Smooth muscle cell (in vitro differentiated cells): ENCODE measurements at regions not wholly inside any gene's neighbourhood (a gene's known extent, or its start where the extent isn't known, plus 50 kb on each side); places are given as distances from the start of the nearest gene placed in this dataset.

Source experiments
- DNase-seq: peaks from one replicate; lab custom pipeline; 2025; ENCODE audit not compliant: unreplicated experiment; lab: John Stamatoyannopoulos, UW
- H2AFZ ChIP-seq: fragments of 200-600 bp; sonication (generic); 2 replicates; pipeline ENCODE4 v1.6.0; 2016; ENCODE audit warnings: antibody characterized with exemption, low read depth, mild to moderate bottlenecking
- H3F3A ChIP-seq: fragments of 200-600 bp; sonication (generic); 2 replicates; pipeline ENCODE4 v1.6.0; 2017; ENCODE audit warnings: antibody characterized with exemption, low read depth
- H3K27ac ChIP-seq: fragments of 200-600 bp; sonication (generic); 2 replicates; pipeline ENCODE4 v1.5.1; 2016; ENCODE audit warnings: low read depth, mild to moderate bottlenecking
- H3K27me3 ChIP-seq: fragments of 200-600 bp; sonication (generic); 2 replicates; pipeline ENCODE4 v1.6.1; 2016; ENCODE audit warnings: low read depth, mild to moderate bottlenecking
- H3K36me3 ChIP-seq: fragments of 200-600 bp; sonication (generic); 2 replicates; pipeline ENCODE4 v1.5.1; 2016; ENCODE audit warnings: low read depth
- H3K4me1 ChIP-seq: fragments of 200-600 bp; sonication (generic); 2 replicates; pipeline ENCODE4 v1.5.1; 2016; ENCODE audit warnings: low read depth
- H3K4me2 ChIP-seq: fragments of 200-600 bp; sonication (generic); 2 replicates; pipeline ENCODE4 v1.6.0; 2016; ENCODE audit warnings: mild to moderate bottlenecking
- H3K4me3 ChIP-seq: fragments of 200-600 bp; sonication (generic); 2 replicates; pipeline ENCODE4 v1.5.1; 2016; ENCODE audit warnings: mild to moderate bottlenecking
- H3K79me2 ChIP-seq: fragments of 200-600 bp; sonication (generic); 2 replicates; pipeline ENCODE4 v1.6.0; 2016; ENCODE audit warnings: low read depth, mild to moderate bottlenecking
- H3K9ac ChIP-seq: fragments of 200-600 bp; sonication (generic); 2 replicates; pipeline ENCODE4 v1.6.0; 2016; ENCODE audit warnings: low read depth
- H3K9me3 ChIP-seq: fragments of 200-600 bp; sonication (generic); replicated peaks from 2 replicates; pipeline ENCODE4 v1.5.1; 2016; ENCODE audit warnings: low read depth
- H4K20me1 ChIP-seq: fragments of 200-600 bp; sonication (generic); 2 replicates; pipeline ENCODE4 v1.6.0; 2016; ENCODE audit warnings: low read depth
- WGBS: methylation state at CpG from one replicate; pipeline ENCODE4 v1.1.7; 2016; ENCODE audit warnings: low lambda C conversion rate; 5-methylcytosine and 5-hydroxymethylcytosine counted together
- TF ChIP-seq, protein P1 (sequence below): fragments of 200-600 bp; sonication (generic); IDR thresholded peaks from 2 replicates; pipeline ENCODE4 v1.5.1; 2017; ENCODE audit warnings: borderline replicate concordance, mild to moderate bottlenecking, antibody characterized with exemption; ENCODE audit not compliant: insufficient read depth, poor library complexity, severe bottlenecking

DNA sequence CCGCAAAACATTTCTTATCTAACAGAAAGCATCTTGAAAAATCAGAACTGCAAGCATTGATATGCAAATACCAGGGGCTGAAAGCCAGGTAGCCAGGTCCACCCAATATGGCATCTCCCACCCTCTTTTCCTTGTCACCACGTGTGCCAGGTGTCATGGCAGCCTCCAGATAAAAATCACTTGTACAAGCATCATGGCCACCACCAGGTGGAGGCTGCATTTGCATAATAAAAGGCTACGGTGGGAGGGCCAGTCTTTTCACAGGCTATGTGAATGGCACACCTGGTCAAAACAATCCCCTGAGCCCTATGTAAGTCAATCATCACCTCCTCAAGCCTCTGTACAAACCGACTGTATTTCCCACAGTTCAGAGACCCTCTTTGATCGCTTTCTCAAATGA, 1233.1 kb upstream of the ALCAM start:
- Histone ChIP-seq H3K4me2 (no peak overlapping the region), H3K27ac (no peak overlapping the region), H3K36me3 (no peaks in the 10 kb centered on the region), H4K20me1 (no peaks in the 10 kb centered on the region), H3F3A (no peaks in the 10 kb centered on the region), H3K4me3 (no peak overlapping the region), H3K79me2 (no peaks in the 10 kb centered on the region), H3K4me1 (no peaks in the 10 kb centered on the region), H3K9me3 (no peaks in the 10 kb centered on the region), H3K9ac (no peak overlapping the region), H2AFZ (no peak overlapping the region), H3K27me3 (no peaks in the 10 kb centered on the region)
- WGBS = 86% methylated on average over 5 of the region's 5 CpGs
- TF ChIP-seq, protein P1, sequence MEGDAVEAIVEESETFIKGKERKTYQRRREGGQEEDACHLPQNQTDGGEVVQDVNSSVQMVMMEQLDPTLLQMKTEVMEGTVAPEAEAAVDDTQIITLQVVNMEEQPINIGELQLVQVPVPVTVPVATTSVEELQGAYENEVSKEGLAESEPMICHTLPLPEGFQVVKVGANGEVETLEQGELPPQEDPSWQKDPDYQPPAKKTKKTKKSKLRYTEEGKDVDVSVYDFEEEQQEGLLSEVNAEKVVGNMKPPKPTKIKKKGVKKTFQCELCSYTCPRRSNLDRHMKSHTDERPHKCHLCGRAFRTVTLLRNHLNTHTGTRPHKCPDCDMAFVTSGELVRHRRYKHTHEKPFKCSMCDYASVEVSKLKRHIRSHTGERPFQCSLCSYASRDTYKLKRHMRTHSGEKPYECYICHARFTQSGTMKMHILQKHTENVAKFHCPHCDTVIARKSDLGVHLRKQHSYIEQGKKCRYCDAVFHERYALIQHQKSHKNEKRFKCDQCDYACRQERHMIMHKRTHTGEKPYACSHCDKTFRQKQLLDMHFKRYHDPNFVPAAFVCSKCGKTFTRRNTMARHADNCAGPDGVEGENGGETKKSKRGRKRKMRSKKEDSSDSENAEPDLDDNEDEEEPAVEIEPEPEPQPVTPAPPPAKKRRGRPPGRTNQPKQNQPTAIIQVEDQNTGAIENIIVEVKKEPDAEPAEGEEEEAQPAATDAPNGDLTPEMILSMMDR = no peak
- DNase-seq = no peak

DNA sequence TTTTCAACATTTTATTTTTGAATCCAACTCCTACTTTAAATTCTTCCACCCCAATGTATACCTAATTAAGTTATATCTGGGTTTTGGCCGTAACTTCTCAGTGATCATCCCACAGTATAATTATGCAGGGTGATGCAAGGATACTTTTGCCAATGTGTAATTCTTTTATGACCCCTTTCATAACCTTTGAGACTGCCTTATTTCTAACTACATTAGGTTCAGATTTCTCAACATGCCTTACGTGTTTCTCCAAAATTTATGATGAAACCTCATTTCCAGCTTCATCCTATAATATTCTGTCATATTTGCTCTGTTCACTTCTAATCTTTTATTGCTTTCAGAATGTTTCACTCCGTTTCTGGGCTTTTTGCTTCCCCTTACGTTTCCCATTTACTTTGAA, 1229.6 kb upstream of the ALCAM start:
- Histone ChIP-seq H3K9ac (no peak overlapping the region), H3K4me2 (no peak overlapping the region), H3K9me3 (no peaks in the 10 kb centered on the region), H3F3A (no peaks in the 10 kb centered on the region), H3K79me2 (no peaks in the 10 kb centered on the region), H3K27me3 (no peaks in the 10 kb centered on the region), H4K20me1 (no peaks in the 10 kb centered on the region), H2AFZ (no peak overlapping the region), H3K36me3 (no peaks in the 10 kb centered on the region), H3K4me1 (no peaks in the 10 kb centered on the region), H3K27ac (no peak overlapping the region), H3K4me3 (no peak overlapping the region)
- TF ChIP-seq, protein P1 = no peak
- no peak for DNase-seq
- 92% methylated on average over 4 of the region's 4 CpGs for WGBS

DNA sequence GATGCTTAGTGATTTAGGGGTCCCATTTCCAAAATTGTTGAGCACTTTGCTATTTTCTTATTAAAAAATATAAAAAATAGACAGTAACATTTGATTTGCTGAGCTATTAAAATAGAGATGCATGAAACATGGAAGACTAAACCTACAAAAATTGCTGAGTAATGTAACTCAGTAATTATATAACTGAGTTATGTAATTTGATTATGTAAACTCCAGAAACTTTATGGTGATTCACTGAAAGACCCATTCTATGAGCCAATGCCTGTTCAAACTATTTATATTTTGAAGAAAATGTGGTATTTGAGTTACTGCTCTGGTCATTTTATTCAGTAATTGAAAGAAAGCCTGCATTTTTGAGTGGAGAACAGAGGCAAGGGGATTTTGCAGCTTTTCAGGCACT, 1221.5 kb upstream of the ALCAM start:
- no peak overlapping the region for H3K27ac ChIP-seq
- no peaks in the 10 kb centered on the region for H3K4me1 ChIP-seq
- H3K9ac ChIP-seq = no peak overlapping the region
- H2AFZ ChIP-seq = no peak overlapping the region
- H3K36me3 ChIP-seq = no peaks in the 10 kb centered on the region
- TF ChIP-seq, protein P1 = no peak
- no peaks in the 10 kb centered on the region for H3K9me3 ChIP-seq
- no peaks in the 10 kb centered on the region for H3F3A ChIP-seq
- H3K4me3 ChIP-seq = no peak overlapping the region
- H4K20me1 ChIP-seq = no peaks in the 10 kb centered on the region
- H3K79me2 ChIP-seq = no peaks in the 10 kb centered on the region
- H3K27me3 ChIP-seq = no peaks in the 10 kb centered on the region
- no peak for DNase-seq
- H3K4me2 ChIP-seq = no peak overlapping the region

DNA sequence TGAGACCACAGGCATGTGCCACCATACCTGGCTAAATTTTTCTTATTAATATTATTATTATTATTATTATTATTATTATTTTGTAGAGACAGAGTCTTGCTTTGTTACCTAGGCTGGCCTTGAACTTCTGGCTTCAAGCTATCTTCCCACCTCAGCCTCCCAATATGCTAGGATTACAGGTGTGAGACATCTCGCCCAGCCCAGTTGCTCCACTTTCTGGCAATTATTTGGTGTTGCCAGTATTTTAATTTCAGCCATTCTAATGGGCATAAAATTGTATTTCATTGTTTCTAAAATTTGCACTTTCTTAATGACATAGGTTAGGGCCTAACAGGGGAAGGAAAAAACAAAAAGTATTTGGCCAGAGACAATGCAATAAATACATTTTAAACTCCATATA, 1217.6 kb upstream of the ALCAM start:
- no peaks in the 10 kb centered on the region for H3K4me1 ChIP-seq
- no peak overlapping the region for H3K4me2 ChIP-seq
- no peaks in the 10 kb centered on the region for H3K27me3 ChIP-seq
- WGBS = 84% methylated on average over 1 of the region's 1 CpG
- H3K79me2 ChIP-seq = no peaks in the 10 kb centered on the region
- no peaks in the 10 kb centered on the region for H3F3A ChIP-seq
- no peak for DNase-seq
- H4K20me1 ChIP-seq = no peaks in the 10 kb centered on the region
- TF ChIP-seq, protein P1 = no peak
- H3K4me3 ChIP-seq = no peak overlapping the region
- no peak overlapping the region for H3K27ac ChIP-seq
- no peaks in the 10 kb centered on the region for H3K9me3 ChIP-seq
- H3K36me3 ChIP-seq = no peaks in the 10 kb centered on the region
- H3K9ac ChIP-seq = no peak overlapping the region
- no peak overlapping the region for H2AFZ ChIP-seq
